AG04449 (cell line): ENCODE measurements at regions not wholly inside any gene's neighbourhood (a gene's known extent, or its start where the extent isn't known, plus 50 kb on each side); places are given as distances from the start of the nearest gene placed in this dataset.

Source experiments
- CTCF ChIA-PET: fragments of 350-600 bp; formaldehyde crosslinking; extraction: SDS; loops from one replicate; lab custom pipeline; 2021; ENCODE audit warnings: antibody characterized with exemption; lab: Yijun Ruan, JAX
- POLR2A ChIA-PET: fragments of 400-600, 350-600 bp; formaldehyde crosslinking; extraction: SDS; loops from one replicate; lab custom pipeline; 2020; ENCODE audit warnings: antibody characterized with exemption, inconsistent platforms; lab: Yijun Ruan, JAX
- DNase-seq: peaks from one replicate; pipeline ENCODE4 v3.0.0-alpha.2; 2010; ENCODE audit warnings: low read depth, low spot score
- H3K4me3 ChIP-seq: 2 replicates; pipeline ENCODE4 v1.5.1; 2011; ENCODE audit warnings: low read depth, mild to moderate bottlenecking, control low read depth, low read length
- TF ChIP-seq, protein P1 (sequence below): IDR thresholded peaks from one replicate; pipeline ENCODE4 v1.5.1; 2011; ENCODE audit warnings: mild to moderate bottlenecking, moderate library complexity, low read length, control low read depth, inconsistent platforms; ENCODE audit not compliant: insufficient read depth; ENCODE audit errors: missing control alignments

DNA sequence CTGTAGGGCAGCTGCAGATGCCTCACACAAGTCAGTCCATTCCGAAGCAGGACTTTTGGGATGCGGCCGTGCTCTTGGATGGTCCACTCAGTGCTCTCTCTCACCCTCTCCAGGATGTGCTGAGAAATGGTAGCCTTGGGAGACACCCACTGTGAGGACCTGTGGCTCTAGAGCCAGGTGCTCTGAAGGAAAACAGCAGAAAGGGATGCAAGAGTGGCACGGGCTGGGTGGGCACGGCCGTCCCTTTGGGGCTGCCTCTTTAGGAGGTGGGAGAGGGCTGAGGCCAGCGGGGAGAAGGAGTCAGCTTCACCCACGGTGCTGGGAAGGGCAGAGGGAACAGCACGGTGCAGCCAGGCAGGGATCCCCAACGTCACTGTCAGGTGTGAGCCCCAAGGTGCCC, 106.1 kb downstream of the RIPK4 start:
- TF ChIP-seq, protein P1, sequence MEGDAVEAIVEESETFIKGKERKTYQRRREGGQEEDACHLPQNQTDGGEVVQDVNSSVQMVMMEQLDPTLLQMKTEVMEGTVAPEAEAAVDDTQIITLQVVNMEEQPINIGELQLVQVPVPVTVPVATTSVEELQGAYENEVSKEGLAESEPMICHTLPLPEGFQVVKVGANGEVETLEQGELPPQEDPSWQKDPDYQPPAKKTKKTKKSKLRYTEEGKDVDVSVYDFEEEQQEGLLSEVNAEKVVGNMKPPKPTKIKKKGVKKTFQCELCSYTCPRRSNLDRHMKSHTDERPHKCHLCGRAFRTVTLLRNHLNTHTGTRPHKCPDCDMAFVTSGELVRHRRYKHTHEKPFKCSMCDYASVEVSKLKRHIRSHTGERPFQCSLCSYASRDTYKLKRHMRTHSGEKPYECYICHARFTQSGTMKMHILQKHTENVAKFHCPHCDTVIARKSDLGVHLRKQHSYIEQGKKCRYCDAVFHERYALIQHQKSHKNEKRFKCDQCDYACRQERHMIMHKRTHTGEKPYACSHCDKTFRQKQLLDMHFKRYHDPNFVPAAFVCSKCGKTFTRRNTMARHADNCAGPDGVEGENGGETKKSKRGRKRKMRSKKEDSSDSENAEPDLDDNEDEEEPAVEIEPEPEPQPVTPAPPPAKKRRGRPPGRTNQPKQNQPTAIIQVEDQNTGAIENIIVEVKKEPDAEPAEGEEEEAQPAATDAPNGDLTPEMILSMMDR, result no peak
- DNase-seq, result no peak
- POLR2A ChIA-PET, result no interaction called here
- H3K4me3 ChIP-seq, result no peak overlapping the region
- CTCF ChIA-PET, result no interaction called here

DNA sequence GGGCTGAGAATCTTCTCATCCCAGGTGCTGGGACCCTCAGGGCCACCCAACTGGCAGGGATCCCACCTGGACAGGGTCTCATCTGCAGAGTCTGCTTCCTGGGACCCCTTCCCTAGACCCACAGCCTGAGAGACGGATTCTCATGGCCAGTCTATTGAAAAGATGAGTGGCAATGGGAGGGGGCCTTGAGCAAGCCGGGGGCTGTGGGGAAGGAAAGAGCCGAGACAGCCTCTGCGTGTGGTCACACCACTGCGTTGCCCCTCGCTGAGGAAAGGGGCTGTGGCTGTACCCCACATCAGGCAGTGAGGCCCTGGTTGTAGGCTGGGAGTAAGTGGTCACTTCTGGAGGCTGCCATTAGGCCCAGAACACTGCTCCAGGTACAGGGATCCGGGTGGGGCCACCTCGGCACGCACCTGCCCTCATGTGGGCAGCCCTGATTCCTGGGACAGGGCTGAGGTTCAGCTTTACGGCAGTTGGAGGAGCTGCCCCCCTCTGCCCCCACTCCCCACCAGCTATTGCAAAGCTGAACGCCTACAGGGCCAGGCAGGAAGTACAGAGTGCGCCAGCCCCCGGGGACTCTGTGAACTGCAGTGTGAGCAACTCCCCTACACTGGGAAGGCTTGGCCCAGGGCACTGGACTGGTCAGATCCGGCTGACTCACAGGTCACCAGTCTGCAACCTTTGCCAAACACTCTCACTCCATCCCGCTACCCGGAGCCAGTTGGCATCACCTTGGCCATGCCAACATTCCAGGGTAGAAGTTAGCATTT, 106.9 kb downstream of the RIPK4 start:
- no peak for DNase-seq
- POLR2A ChIA-PET, result no interaction called here
- CTCF ChIA-PET, result no interaction called here
- TF ChIP-seq, protein P1, result no peak
- no peak overlapping the region for H3K4me3 ChIP-seq

DNA sequence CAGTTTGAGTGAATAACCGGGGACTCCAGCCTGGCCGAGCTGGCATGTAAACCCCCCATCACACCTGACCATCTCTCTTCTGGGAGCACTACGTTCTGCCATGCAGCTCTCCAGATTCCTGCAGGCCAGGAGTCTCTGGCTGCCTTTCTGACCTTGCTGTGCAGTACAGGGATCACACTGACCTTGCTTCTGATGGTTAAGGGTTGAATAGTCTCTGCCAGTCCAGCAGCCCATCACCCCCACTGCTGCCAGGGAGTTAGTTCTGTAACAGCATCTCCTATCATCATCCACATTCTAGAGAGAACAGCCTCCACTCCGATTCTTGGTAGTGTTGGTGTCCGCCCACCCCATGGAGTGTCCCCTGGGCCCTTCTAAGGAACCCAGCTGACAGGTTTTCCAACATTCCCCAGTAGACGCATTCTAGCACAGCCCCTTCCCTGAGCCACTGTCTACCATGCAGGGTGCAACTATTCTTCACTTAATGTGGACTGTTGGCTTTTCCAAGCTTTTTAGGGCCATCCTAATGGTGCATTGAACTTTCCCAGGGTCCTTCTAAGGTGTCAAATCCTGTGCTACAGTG, 109.8 kb downstream of the RIPK4 start:
- no peak overlapping the region for H3K4me3 ChIP-seq
- ChIA-PET POLR2A (no interaction called here), CTCF (interaction anchor here (1.2 kb wide), 1 partner anchor 20 kb away, joined by 3 read pairs; no protein-coding TSS in a partner anchor)
- TF ChIP-seq, protein P1, result no peak
- no peak for DNase-seq

DNA sequence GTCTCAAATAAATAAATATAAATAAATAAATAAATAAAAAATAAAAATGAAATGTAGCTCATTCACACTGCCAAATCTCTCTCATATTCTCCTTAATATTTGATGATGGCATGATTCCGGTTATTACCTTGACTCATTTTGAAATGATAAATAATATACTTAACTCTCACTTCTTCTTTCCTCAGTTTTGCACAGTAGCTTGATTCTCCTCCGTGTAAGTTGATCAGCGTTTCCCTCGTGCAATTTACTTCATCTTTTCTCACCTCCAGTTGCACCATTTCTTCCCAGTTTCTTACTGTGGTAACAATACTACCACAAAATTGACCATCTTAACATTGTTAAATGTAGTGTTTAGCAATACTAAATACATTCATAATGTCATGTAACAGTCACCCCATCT, 111.6 kb downstream of the RIPK4 start:
- CTCF ChIA-PET, result no interaction called here
- POLR2A ChIA-PET, result no interaction called here
- TF ChIP-seq, protein P1, result no peak
- H3K4me3 ChIP-seq, result no peak overlapping the region
- DNase-seq, result no peak

DNA sequence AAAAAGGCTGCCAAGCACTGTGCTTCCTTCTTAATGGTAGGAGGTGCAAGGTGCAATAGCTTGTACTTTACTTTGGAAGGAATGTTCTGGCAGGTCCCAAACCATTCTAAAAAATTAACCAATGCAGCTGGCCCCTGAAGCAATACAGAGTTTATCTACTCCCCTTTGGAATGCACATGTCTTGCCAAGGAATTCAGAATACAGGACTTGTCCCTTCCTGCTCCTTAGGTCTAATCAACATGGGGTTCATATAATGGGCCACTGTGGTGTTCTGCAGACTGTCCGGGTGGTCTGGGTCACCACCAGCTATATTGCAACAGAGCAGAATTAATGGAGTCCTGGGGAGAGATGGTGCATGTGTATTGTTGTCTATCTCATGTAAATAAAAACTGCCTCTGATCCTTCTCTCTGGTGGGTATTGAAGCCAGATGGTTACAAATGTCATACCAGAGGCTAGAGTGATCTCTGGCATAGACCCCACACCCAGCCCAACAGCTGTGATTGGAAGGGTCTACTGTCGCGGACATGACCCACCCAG, 112.8 kb downstream of the RIPK4 start:
- H3K4me3 ChIP-seq, result no peak overlapping the region
- CTCF ChIA-PET, result no interaction called here
- TF ChIP-seq, protein P1, result no peak
- peak; percentile 50 for DNase-seq
- POLR2A ChIA-PET, result interaction anchor here (1.1 to 1.2 kb wide), 2 partner anchors 11 to 26 kb away, joined by 3 to 4 read pairs; no protein-coding TSS in a partner anchor
